GM06990 (cell line): ENCODE measurements at regions not wholly inside any gene's neighbourhood (a gene's known extent, or its start where the extent isn't known, plus 50 kb on each side); places are given as distances from the start of the nearest gene placed in this dataset.

Experiments used
- DNase-seq: peaks from one replicate; pipeline ENCODE4 v3.0.0-alpha.2; 2011; ENCODE audit not compliant: insufficient read length; ENCODE audit errors: extremely low read depth
- H3K27me3 ChIP-seq: replicated peaks from 2 replicates; pipeline ENCODE4 v1.6.0; 2011; ENCODE audit warnings: low read length; ENCODE audit not compliant: control insufficient read depth, insufficient read depth
- H3K36me3 ChIP-seq: 2 replicates; pipeline ENCODE4 v1.5.1; 2011; ENCODE audit warnings: low read length; ENCODE audit not compliant: control insufficient read depth, insufficient read depth
- H3K4me3 ChIP-seq: replicated peaks from 2 replicates; pipeline ENCODE4 v1.5.1; 2011; ENCODE audit warnings: low read depth, mild to moderate bottlenecking, control low read depth, low read length
- TF ChIP-seq, protein P1 (sequence below): IDR thresholded peaks from 2 replicates; pipeline ENCODE4 v1.5.1; 2011; ENCODE audit warnings: low read length, control low read depth, mild to moderate bottlenecking, inconsistent platforms; ENCODE audit not compliant: insufficient read depth, poor library complexity, severe bottlenecking

DNA sequence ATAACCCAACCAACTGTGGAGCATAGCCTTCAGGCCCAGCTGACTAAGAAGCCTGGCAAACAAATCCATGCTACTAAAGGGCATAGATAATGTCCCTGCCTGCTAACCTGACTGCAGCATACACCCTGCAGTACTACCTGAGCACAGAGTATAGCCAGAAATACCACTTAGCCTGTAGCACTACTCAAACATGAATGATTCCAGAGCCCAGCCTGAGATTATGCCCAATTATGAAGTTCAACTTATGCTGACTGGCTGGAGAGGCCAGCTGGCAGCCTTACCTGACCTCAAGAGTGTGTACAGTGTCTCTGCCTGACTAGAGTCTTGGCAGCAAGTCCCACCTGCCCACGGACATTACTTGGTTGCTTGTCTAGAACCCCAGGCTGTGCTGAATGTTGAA is 1265.3 kb downstream of the CDH11 start:
- DNase-seq, result no peak
- Histone ChIP-seq H3K36me3 (no peaks in the 10 kb centered on the region), H3K4me3 (no peak overlapping the region), H3K27me3 (no peaks in the 10 kb centered on the region)
- TF ChIP-seq, protein P1, sequence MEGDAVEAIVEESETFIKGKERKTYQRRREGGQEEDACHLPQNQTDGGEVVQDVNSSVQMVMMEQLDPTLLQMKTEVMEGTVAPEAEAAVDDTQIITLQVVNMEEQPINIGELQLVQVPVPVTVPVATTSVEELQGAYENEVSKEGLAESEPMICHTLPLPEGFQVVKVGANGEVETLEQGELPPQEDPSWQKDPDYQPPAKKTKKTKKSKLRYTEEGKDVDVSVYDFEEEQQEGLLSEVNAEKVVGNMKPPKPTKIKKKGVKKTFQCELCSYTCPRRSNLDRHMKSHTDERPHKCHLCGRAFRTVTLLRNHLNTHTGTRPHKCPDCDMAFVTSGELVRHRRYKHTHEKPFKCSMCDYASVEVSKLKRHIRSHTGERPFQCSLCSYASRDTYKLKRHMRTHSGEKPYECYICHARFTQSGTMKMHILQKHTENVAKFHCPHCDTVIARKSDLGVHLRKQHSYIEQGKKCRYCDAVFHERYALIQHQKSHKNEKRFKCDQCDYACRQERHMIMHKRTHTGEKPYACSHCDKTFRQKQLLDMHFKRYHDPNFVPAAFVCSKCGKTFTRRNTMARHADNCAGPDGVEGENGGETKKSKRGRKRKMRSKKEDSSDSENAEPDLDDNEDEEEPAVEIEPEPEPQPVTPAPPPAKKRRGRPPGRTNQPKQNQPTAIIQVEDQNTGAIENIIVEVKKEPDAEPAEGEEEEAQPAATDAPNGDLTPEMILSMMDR, result no peak

DNA sequence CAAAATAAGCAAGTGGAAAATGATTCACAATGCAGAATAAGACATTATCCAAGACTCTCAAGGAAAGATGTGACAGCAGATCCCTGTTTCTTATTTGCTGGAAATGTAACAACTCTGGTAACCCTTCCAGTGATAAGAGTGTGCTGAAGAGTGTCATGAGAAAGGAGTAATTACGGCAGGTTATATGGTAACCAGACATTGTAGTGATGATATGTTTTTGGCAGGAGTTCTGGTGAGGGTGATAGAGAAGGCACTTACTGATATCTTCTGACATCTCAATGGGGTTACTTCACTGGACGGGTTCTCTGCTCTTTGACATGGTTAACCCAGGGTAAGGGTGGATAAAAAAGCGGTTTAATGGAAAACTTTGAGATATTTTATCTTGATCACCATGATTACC is 1270.9 kb downstream of the CDH11 start:
- DNase-seq, result no peak
- Histone ChIP-seq H3K27me3 (no peaks in the 10 kb centered on the region), H3K4me3 (no peak overlapping the region), H3K36me3 (no peaks in the 10 kb centered on the region)
- TF ChIP-seq, protein P1, result no peak

DNA sequence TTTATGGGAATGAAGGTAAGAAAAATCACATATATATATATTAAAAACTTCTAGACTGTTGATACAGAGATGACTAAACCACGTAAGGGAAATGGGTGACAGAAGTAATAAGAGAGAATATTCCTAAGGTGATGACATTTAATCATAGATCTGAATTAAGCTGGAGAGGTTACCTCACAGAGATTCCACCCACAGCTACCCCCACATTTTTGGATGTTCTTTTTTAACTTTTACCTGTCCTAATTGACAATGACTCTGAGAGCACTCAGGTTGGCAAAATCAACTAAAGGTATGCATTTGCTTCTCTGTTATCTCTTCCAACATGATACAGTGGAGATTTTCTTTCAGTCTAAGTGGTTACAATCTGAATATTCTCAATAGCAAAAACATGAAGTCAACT is 1280.6 kb downstream of the CDH11 start:
- Histone ChIP-seq H3K4me3 (no peak overlapping the region), H3K27me3 (no peaks in the 10 kb centered on the region), H3K36me3 (no peaks in the 10 kb centered on the region)
- no peak for DNase-seq
- TF ChIP-seq, protein P1, result no peak

DNA sequence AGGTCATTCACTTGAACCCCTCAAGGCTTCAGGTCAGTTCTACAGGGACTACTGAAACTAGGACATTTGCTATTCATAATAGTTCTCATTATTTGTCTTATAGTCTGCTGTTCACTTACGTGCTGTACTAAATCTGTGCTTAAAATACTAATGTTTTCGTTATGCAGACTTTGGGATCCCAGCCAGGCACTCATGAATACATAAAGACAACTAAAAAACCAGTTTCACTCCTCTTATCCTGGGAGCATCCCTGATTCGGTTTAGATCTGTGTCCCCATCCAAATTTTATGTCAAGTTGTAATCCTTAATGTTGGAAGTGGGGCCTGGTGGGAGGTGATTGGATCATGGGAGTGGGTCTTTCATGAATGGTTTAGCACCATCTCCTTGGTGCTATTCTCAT is 1291.8 kb downstream of the CDH11 start:
- TF ChIP-seq, protein P1, result no peak
- DNase-seq, result no peak
- Histone ChIP-seq H3K4me3 (no peak overlapping the region), H3K27me3 (no peaks in the 10 kb centered on the region), H3K36me3 (no peaks in the 10 kb centered on the region)

DNA sequence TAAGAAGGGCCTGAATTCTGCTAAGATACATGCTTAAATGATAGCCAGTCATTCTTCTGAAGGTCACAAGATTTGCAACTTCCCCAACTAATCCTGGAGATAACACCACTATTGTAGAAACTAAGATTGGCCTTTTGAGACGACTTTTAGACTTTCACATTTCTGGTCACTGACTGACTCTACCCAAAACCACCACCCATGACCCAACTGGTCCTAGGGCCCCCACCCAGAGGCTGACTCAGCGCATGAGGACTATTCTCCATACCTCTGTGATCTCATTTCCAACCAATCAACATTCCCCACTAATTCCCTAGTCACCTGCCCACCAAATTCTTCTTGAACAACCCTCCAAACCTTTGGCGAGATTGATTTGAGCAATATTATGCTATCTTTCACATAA is 1299.0 kb downstream of the CDH11 start:
- Histone ChIP-seq H3K36me3 (no peaks in the 10 kb centered on the region), H3K27me3 (no peaks in the 10 kb centered on the region), H3K4me3 (no peak overlapping the region)
- DNase-seq, result no peak
- TF ChIP-seq, protein P1, result no peak

DNA sequence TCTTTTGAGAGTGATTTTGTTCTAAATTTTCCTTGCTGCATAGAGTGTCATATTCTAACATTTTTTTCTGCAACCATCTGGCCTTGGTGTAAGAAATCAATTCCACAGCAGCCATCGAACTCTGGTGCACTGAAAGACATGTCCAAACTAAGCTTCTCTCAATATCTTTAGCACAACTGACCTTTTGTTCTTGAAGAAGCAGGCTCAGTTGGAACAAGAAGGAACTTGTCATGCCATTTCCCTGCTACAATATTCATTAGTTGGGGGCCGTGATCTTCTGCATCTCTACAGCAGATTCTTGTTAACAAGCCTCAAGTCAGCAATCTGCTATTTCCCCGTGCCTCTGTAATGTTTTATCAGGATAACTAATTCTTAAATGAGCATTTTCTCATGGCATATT is 1305.6 kb downstream of the CDH11 start:
- no peak overlapping the region for H3K4me3 ChIP-seq
- no peak for DNase-seq
- TF ChIP-seq, protein P1, result no peak
- H3K27me3 ChIP-seq, result no peaks in the 10 kb centered on the region
- no peaks in the 10 kb centered on the region for H3K36me3 ChIP-seq
